ENCODE measurements at regions not wholly inside any gene's neighbourhood (a gene's known extent, or its start where the extent isn't known, plus 50 kb on each side); places are given as distances from the start of the nearest gene placed in this dataset.
"Not testable (repeated sequence)": the region's sequence is repeated elsewhere in the genome, so short reads cannot be mapped to it uniquely, and the experiment has no call there.

DNA sequence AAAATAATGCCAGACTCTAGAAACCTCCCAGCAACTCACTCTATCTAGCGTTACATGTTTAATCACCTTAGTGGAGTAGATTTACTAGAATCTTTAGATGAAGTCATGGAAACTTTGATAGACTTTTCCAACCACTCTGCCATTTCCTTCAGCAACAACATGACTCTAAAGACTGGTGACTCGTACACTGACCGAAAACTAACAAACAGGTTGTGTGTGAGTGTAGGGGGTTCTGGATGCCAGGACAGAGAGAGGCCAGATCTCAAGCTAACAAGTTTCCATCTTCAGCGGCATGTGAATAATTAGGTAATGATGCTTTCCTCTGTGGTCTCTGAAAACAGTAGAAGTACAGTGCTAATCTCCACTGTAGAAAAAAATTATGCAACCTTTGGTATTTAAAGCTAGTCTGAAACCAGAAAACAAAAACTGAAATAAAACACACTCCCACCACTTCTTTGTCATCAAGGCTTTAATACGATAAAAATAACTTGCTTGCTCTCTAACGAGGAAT is 286.4 kb downstream of the PRDM5 start:
- no peak for DNase-seq (ENCODE audit: low spot score)

- DNase-seq (ENCODE audit: low spot score): no peak
These were observed 288.7 kb downstream of the PRDM5 start for GRCh38 chr4:120633810-120634209.

- no peak for DNase-seq (ENCODE audit: low spot score)
These were observed 292.1 kb downstream of the PRDM5 start for GRCh38 chr4:120630427-120630826.

DNA sequence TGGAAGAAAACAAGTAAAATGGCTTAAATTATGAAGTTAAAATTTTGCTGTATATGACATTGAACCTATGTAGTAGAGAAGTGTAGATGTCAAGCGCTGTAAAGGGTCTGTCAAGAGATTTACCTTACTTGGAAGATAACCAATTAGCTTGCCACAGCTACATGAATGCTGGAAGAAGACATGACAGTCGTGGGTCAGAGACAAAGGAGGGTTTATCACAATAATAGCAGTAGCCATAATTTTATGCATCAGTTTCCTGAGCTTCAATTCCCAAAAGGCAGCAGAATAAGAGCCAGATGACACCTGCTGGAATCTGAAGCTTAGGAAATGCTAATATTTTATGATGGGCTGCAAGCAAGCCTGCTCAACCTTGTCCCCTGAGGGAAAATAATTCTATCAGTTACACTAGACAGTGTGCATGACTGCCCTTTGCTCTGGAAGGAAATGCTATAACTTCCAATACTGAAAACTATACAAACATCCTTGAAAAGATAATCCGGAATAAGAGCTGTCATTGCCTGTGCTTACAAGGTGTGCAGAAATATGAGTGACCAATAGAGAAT is 292.9 kb downstream of the PRDM5 start:
- DNase-seq (ENCODE audit: low spot score): no peak

DNA sequence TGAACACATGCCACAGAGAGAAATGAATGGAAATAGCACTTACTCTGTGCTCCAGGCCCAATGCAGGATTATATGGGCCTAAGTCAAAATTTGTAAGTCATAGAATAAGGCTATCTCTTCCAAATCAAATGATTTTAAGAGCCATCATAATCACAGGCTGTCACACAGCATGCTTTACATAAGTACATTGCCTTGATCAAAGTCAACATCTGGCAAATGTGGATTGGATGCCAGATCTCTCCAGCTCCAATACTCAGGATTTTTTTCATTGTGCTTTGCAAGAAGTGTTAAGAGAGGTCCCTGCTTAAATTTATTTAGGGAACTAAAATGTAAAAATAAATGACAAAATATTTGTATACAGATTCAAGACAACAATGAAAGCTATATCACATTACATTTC is 299.9 kb downstream of the PRDM5 start:
- DNase-seq (ENCODE audit: low spot score): no peak

- no peak for DNase-seq (ENCODE audit: low spot score)
These were observed 305.4 kb downstream of the PRDM5 start for GRCh38 chr4:120617171-120617570.

- no peak for DNase-seq (ENCODE audit: low spot score)
These were observed 306.5 kb downstream of the PRDM5 start for GRCh38 chr4:120616041-120616440.

DNA sequence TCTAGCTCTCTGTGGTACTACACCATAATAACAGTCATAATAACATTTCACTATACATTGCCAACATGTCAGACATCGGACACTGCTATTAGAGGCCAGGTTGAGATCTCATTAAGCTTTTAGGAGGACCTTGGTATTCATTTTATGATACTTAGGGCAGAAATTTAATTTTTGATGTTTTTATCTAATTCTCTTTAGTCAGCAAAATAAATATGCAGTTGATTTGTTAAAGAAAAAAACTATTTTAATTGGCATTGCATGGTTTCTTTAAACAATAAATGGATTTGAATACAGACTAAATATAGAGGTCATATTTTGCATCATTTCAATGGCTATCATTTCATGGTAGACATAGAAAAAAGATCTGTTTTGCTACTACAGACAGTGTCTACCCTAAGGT is 308.7 kb downstream of the PRDM5 start:
- no peak for DNase-seq (ENCODE audit: low spot score)

GRCh38 chr4:120611092-120611491 is 311.4 kb downstream of the PRDM5 start:
- DNase-seq (ENCODE audit: low spot score): no peak

DNA sequence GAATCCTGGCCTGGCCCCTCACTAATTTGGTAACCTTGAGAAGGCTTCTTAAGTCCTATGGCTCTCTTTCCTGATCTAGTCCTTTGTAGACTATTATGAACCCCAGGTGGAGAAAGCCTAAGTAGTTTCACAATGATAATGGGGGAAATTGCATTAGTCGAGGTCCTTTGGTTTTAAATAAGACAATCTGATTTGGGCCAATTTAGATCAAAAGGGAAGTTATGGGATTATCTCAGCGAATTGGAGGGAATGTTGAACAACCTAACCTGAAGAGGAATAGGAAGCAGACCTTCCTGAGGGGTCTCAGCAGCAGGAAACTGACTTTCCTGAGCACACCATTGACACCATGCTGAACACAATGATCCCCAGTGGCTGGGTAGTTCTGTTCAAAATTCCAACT is 331.5 kb downstream of the PRDM5 start:
- no peak for DNase-seq (ENCODE audit: low spot score)

- DNase-seq (ENCODE audit: low spot score): no peak
These were observed 332.7 kb downstream of the PRDM5 start for GRCh38 chr4:120589787-120590186.

GRCh38 chr4:120568731-120569130 is 353.8 kb downstream of the PRDM5 start:
- DNase-seq (ENCODE audit: low spot score): no peak

DNA sequence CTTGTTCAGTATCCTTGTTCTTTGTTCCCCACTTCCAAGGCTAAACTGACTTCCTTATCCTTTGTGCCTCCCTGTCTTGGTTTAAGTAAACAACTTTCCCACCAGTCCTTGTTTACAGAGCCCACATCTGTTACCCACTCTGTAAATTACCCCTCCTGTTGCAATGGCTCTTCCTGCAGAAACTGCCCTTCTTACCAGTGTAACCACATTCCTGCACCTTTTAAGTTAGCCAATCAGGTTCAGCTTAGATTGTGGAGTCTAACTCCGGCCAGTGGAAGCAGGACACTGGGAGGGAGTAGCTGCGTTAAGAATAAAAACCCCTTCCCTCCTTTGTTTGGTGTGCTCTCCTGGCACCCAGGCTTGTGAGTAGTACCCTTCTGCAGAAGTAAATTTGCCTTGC is 360.9 kb downstream of the PRDM5 start:
- DNase-seq (ENCODE audit: low spot score): peak; percentile 46

DNA sequence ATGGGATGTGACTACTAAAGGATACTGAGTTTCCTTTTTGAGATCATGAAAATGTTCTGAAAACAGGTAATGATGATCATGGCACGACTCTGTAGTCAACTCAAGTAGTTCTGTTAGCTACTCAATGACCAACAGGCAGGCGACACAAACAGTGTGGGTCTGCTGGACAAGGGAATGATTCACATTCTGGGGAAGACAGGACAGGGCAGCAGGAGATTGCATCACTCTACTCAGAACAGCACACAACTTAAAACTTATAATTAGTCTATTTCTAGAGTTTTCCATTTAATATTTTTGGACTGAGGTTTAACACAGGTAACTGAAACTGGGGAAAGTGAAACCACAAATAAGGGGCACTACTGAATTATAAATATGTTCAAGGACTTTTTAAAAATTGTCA is 365.2 kb downstream of the PRDM5 start:
- DNase-seq (ENCODE audit: low spot score): no peak

DNA sequence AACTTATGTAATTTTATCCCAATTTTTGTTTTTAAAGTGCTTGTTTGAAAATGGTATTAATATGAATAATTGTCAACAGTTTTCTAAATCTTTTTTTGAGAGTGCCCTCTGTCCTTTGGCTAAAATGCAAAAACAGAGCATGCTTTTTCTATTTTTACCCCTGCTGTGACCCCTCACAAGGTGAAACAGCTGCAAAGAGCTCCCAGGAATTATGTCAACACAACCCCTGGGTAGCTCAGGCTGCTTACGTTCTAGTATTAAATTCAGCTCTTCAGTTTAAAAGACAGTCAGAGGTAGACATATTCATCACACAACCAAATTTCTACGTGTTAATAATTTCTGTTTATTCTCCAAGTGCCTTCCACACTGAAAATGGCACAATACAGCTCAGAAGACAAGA is 367.5 kb downstream of the PRDM5 start:
- DNase-seq (ENCODE audit: low spot score): no peak

DNA sequence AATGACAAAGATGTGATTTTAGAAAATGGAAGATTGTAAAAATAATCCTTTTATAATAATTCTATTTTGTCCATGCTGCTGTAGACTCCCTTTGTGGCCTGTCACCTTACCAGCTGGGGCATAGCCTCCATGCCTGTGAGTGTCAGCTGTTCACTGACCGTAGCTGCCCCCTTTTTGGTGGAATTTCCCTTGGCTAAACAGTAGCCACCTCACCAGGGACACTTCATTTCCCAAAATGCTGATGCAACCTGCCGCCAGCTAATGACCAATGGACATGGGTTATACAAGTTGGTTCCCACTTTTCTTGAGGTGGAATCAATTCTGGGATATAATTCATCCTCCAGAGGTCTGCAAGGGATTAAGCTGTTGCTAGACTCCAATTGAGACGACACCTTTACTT is 368.4 kb downstream of the PRDM5 start:
- DNase-seq (ENCODE audit: low spot score): no peak

GRCh38 chr4:120550624-120551220 is 371.8 kb downstream of the PRDM5 start:
- DNase-seq (ENCODE audit: low spot score): not testable (repeated sequence)

DNA sequence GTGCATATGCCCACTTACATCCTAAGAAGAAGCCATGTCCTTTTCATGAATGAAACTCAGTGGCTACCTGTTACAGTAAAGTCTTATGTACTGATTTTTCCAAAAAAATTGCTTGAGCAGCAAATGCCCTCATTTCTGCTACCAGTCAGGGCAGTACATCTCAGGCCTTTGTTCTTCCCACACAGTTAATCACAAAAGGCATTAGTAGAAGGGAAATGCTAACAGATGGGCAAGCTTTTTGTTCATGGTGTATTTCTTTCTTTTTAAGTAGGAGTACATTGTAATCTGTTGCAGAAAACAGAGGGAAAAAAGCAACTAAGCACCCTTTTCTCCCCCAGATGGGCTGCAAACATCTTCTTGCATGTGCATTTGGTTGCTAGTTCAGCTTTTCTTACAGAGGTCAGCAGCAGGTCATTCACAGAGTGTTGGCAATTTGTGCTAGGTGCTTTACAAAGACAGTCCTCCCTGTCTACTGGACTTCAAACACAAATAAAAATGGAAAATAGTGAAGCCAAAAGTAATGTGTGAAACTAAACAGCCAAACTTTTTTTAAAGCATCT is 373.4 kb downstream of the PRDM5 start:
- no peak for DNase-seq (ENCODE audit: low spot score)

DNA sequence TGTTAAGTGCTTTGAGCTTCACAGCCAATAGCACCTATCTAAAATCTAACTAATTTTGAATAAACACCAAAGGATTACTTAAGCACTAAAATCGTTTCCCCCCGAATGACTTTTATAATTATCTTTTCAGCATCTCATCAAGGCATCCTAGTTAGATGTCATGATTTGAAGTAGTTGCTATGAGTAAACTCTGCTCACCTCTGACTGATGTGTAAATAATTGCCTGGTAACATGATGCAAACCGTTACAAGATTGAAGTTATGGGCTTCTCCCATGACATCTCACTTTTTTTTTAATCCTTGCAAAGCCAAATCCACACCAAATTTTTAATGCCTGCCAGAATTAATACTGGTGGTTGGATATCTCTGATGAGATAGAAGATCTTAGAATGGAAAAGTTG is 377.1 kb downstream of the PRDM5 start:
- DNase-seq (ENCODE audit: low spot score): no peak

- DNase-seq (ENCODE audit: low spot score): no peak
These were observed 377.7 kb downstream of the PRDM5 start for GRCh38 chr4:120544838-120545237.

- DNase-seq (ENCODE audit: low spot score): no peak
These were observed 381.9 kb downstream of the PRDM5 start for GRCh38 chr4:120540625-120541024.

DNA sequence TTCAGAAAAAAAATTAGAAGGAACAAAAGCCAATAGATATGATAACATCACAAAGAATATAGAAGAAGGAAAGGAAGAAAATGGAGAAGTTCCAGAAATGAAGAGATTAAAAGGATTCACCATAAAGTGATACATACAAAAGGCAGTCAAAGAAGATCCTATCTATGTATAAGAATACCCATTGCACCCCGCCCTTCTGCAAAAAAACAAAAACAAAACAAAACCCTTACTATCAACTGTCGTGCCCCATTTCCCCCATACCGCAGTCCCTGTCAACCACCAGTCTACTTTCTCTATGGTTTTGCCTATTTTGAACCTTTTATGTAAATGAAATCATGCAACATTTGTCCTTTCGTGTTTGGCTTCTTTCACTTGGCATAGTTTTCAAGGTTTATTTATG is 385.6 kb downstream of the PRDM5 start:
- no peak for DNase-seq (ENCODE audit: low spot score)

DNA sequence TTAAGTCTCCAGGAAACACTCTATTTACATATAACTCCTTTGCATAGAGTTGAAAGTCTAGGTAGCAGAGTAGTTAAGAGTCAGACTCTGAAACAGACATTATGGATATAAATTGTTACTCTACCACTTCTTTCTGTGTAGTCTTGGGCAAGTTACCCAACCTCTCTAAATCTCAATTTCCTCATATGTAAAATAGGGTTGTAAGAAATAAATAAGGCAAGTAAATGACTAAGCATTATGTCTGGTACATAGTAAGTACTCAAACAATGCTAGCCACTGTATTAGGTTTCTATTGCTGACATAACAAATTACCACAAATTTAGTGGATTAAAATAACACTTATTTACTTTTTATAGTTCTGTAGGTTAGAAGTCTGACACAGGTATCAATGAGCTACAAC is 394.1 kb downstream of the PRDM5 start:
- no peak for DNase-seq (ENCODE audit: low spot score)

DNA sequence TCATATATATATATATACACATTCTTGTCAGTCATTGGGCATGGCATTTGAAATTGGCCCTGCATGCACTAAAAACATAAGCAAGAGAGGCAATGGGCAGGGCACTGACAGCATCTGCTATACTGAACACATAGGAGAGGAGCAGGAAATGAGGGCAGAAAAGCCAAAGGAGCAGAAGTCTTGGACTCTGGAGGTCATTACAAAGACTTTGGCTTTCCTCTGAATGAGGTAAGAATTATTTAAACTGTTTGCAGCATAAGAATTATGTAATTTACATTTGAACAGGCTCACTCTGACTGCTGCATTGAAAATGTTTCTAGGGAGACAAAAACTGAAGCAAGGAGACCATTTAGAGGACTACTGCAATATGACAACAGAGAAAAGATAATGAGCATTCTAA is 396.5 kb downstream of the PRDM5 start:
- DNase-seq (ENCODE audit: low spot score): no peak

All from ecto neural progenitor cell (in vitro differentiated cells).